ENCODE measurements at regions not wholly inside any gene's neighbourhood (a gene's known extent, or its start where the extent isn't known, plus 50 kb on each side); places are given as distances from the start of the nearest gene placed in this dataset.
"Not testable (repeated sequence)": the region's sequence is repeated elsewhere in the genome, so short reads cannot be mapped to it uniquely, and the experiment has no call there.

- intact Hi-C loops (cut with DNase I), result no loop called here
- DNase-seq (no peak), ATAC-seq (no peak)
Measured at GRCh38 chr4:13990596-13991589, 363.4 kb upstream of the BOD1L1 start.

GRCh38 chr4:13992041-13992440, 364.5 kb upstream of the BOD1L1 start:
- intact Hi-C loops (cut with DNase I), result no loop called here
- DNase-seq, result no peak
- ATAC-seq, result no peak

GRCh38 chr4:13992975-13993520, 365.5 kb upstream of the BOD1L1 start:
- DNase-seq (no peak), ATAC-seq (no peak)
- intact Hi-C loops (cut with DNase I), result no loop called here

GRCh38 chr4:13994016-13994415, 366.5 kb upstream of the BOD1L1 start:
- DNase-seq (no peak), ATAC-seq (no peak)
- intact Hi-C loops (cut with DNase I), result no loop called here

- intact Hi-C loops (cut with DNase I), result no loop called here
- no peak for DNase-seq
Measured at GRCh38 chr4:13998850-13999445, 371.4 kb upstream of the BOD1L1 start.

GRCh38 chr4:14000091-14000814, 372.7 kb upstream of the BOD1L1 start:
- intact Hi-C loops (cut with DNase I), result no loop called here
- ATAC-seq (no peak), DNase-seq (no peak)

More at GRCh38 chr4:13998850-13999445, 371.4 kb upstream of the BOD1L1 start:
- ATAC-seq, result no peak

- ATAC-seq; intact Hi-C loops (cut with DNase I); DNase-seq: not testable (repeated sequence)
Measured at GRCh38 chr4:14002331-14002730, 374.8 kb upstream of the BOD1L1 start.

DNA sequence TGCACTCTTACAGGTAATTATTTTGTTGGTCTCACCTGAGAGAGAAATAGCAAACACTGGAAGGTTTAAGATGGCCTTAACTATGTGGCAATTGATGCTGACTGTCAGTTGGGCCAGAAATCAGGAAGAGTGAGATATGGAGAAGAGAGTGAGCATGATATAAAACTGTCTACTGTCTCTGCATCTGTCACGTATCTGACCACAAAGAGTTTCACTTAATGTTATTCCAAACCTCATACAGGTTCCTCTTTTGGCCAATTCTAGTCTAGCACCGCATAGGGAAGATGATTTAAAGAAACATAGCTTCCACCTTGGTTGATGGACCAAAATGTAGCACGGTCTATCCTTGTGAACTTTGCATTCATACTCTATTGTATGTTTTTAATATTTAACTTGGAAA, 381.0 kb upstream of the BOD1L1 start:
- intact Hi-C loops (cut with DNase I), result no loop called here
- DNase-seq, result no peak
- ATAC-seq, result peak in 1 of 2 donors; percentile 55

DNA sequence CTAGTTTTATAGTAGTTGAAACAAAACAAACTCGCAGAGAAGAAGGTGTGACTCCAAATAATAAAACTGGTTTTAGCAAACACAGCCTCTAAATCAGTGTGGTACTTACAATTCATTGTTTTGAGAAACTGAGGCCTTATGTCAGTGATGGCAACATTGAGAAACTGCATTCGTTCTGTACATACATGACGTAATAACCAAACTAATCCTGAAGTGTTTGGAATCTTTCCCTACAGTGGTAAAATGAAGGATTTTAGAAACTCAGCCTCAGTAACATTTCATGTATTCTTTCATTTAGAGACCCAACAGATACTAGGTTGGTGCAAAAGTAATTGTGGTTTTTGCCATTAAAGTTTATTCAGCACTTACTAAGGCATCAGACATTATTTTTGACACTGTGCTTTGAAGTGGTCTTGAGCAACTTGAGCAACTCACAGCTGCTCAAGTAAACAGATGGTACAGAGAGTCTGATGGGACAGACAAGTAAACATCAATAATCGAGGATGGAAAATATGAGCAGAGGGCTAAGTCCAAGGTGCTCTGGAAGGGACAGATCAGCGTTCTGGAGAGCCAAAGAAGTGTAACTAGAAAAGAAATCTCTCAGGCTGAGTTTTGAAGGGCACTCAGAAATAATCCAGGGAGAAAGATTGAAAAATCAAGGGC, 390.8 kb upstream of the BOD1L1 start:
- intact Hi-C loops (cut with DNase I), result no loop called here

DNA sequence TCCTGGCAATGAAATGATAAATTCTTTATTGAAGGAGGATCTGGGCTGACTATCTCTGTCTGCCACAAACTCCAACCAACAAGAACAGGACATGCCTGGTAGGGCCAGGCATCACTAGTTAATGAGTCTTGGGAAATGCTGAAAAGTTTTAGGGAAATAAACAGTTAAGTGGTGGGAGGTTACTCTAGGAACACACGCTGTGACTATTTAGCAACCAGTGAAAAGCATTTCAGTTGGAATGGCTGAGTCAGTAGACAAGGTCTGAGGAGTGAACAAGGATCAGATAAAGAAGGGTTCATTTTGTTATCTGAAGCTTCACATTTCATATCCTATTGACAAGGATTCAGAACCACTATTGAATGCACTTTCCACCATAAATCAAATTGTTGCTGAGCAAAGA, 394.9 kb upstream of the BOD1L1 start:
- ATAC-seq (no peak), DNase-seq (no peak)
- intact Hi-C loops (cut with DNase I), result no loop called here

More for the DNA sequence above, 390.8 kb upstream of the BOD1L1 start:
- DNase-seq (no peak), ATAC-seq (no peak)

- ATAC-seq (peak in 1 of 2 donors; percentile 29), DNase-seq (no peak)
- intact Hi-C loops (cut with DNase I), result no loop called here
Measured at GRCh38 chr4:14023036-14023435, 395.5 kb upstream of the BOD1L1 start.

DNA sequence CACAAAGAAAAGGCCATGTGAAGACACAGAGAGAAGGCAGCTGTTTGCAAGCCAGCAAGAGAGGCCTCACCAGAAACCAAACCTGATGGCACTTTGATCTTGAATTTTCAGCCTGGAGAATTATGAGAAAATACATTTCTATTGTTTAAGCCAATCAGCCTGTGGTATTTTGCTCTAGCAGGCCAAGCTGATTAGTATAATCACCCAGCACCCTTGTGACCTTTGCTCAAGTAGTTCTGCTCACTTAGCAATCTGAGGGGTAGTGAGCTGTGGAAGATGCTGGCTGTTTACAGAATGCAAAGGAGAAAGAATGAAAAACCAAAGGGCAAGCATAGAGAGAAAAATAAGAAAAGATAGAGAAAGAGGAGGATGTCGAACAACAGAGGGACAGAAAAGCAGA, 396.4 kb upstream of the BOD1L1 start:
- intact Hi-C loops (cut with DNase I), result no loop called here
- no peak for DNase-seq
- ATAC-seq, result no peak

DNA sequence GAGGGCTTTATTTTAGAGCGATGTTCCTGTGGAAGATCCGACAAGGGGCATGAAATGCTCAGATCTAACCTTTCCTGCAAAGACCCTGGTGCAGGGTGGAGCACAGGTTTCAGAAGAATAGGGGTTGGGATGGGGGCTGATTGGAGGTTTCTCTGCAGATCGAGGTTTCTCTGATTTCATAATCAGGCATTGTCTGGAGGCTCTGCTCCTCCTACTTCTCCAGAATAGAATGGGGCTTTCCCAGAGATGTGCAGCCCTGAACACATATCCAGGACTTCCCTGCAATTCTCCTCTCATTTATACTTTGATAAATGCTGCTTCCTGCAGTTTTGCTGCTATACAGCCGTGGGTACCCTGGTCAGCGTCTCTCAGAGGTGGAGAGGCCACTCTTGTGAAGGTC, 397.6 kb upstream of the BOD1L1 start:
- DNase-seq, result no peak
- intact Hi-C loops (cut with DNase I), result no loop called here
- no peak for ATAC-seq

- intact Hi-C loops (cut with DNase I), result no loop called here
- no peak for DNase-seq
- no peak for ATAC-seq
Measured at GRCh38 chr4:14025891-14026290, 398.4 kb upstream of the BOD1L1 start.

DNA sequence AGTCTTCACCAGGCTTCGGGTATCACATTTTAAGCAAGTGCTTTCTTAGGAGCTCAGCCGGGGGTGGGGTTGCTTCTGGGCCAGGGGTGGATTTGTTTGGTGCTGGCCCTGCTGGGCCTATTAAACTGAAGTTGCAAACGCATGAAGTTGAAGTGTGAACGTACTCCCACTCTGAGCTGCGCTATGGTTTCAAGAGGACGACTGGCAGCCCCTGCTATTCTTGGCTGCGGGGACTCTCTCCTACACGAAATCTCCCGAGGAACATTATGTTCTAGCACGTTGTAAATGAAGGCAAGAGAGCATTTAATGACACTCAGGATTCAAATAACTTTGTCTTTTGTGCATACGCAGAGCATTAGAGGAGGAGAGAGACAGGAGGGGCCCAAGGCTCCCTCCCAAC, 401.3 kb upstream of the BOD1L1 start:
- ATAC-seq, result peak in 1 of 2 donors; percentile 67
- intact Hi-C loops (cut with DNase I), result no loop called here
- peak; percentile 25 for DNase-seq

GRCh38 chr4:14035076-14035475, 407.6 kb upstream of the BOD1L1 start:
- ATAC-seq (no peak), DNase-seq (no peak)
- intact Hi-C loops (cut with DNase I), result no loop called here

DNA sequence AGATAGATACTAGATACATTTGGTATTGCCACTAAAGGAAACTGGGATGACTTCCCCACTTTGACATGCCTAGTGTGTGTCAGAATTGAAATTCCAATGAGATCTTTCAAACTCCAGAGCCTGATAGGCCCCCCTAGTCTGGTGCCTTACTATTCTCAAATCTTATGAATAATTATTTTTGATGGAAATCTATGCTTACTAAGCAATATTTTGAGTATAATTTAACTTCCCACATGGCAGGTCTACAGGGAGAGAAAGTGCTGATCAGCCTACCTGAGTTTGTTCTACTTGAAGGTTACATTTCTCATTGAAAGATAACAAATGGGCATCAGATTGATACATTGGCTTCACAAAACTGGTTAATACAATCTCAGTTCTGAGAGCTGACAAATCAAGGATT, 415.7 kb upstream of the BOD1L1 start:
- no peak for ATAC-seq
- intact Hi-C loops (cut with DNase I), result no loop called here
- DNase-seq, result no peak

GRCh38 chr4:14046642-14047041, 419.1 kb upstream of the BOD1L1 start:
- DNase-seq (no peak), ATAC-seq (no peak)
- intact Hi-C loops (cut with DNase I), result no loop called here

DNA sequence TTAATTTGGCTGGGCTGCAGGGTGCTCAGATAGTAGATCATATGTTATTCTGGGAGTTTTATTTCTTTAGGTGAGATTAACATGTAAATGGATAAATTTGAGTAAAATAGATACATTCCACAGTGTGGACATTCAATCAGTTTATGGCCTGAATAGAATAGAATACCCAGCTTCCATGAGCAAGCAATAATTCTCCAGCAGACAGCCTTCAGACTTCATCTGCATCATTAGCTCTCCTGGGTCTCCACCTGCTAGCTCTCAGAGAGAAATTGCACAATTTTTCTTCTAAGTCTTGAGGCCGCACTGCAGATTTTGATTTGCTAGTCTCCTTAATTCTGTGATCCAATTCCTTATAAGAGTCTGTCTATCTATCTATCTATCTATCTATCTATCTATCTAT, 420.3 kb upstream of the BOD1L1 start:
- ATAC-seq (no peak), DNase-seq (no peak)
- intact Hi-C loops (cut with DNase I), result no loop called here

All from left cardiac atrium (tissue), 4 donors.